ENCODE measurements at regions not wholly inside any gene's neighbourhood (a gene's known extent, or its start where the extent isn't known, plus 50 kb on each side); places are given as distances from the start of the nearest gene placed in this dataset.

- H3K4me3 Mint-ChIP-seq, result no peak overlapping the region
- H3K36me3 Mint-ChIP-seq, result no peaks in the 10 kb centered on the region
Measured at GRCh38 chr21:41557884-41558283, 49.9 kb upstream of the TMPRSS2 start.

More at GRCh38 chr21:41557884-41558283, 49.9 kb upstream of the TMPRSS2 start:
- Mint-ChIP-seq H3K27ac (no peak overlapping the region), H3K27me3 (peaks cover 10% of the 10 kb centered on the region), H3K9me3 (ENCODE audit: low read depth) (no peaks in the 10 kb centered on the region), H3K4me1 (ENCODE audit: low read depth) (no peaks in the 10 kb centered on the region)
